Upper lobe of left lung (tissue), 4 donors: ENCODE measurements at regions not wholly inside any gene's neighbourhood (a gene's known extent, or its start where the extent isn't known, plus 50 kb on each side); places are given as distances from the start of the nearest gene placed in this dataset.

ENCODE experiments used
- CTCF ChIP-seq, 6 experiments: fragments of 450-650 bp in 4 of 6; fragments of 200-600 bp in 2 of 6; sonication (generic) in 2 of 6; IDR thresholded peaks; one replicate each; pipeline ENCODE4 v1.5.1; 2016 to 2019; ENCODE audit warnings: antibody characterized with exemption in 6 of 6
- EP300 ChIP-seq, 4 donors: sonication (generic); formaldehyde crosslinking; IDR thresholded peaks; one replicate each; pipeline ENCODE4 v1.5.1; 2017; ENCODE audit warnings: antibody characterized with exemption in 4 of 4, control low read depth in 2 of 4
- POLR2A ChIP-seq, 4 donors: fragments of 450-650 bp; IDR thresholded peaks; one replicate each; pipeline ENCODE4 v1.5.1; 2016 to 2017; ENCODE audit warnings: antibody characterized with exemption in 4 of 4, mild to moderate bottlenecking in 2 of 4

GRCh38 chr4:102451266-102451665, 49.9 kb upstream of the NFKB1 start:
- TF ChIP-seq EP300 (IDR thresholded peaks at IDR 0.05) (no peak), CTCF (IDR thresholded peaks at IDR 0.05) (no peak), POLR2A (IDR thresholded peaks at IDR 0.05) (no peak)
